DOHH2 (cell line): ENCODE measurements at regions not wholly inside any gene's neighbourhood (a gene's known extent, or its start where the extent isn't known, plus 50 kb on each side); places are given as distances from the start of the nearest gene placed in this dataset.

Experiments
- EZH2phosphoT487 ChIP-seq: fragments of 200-600 bp; sonication (generic); IDR thresholded peaks from 2 replicates; pipeline ENCODE4 v1.6.1; 2017; ENCODE audit warnings: borderline replicate concordance, mild to moderate bottlenecking, antibody characterized with exemption, low read length, moderate library complexity, mixed read lengths
- TF ChIP-seq, protein P1 (sequence below): fragments of 200-600 bp; sonication (generic); IDR thresholded peaks from one replicate; pipeline ENCODE4 v1.5.1; 2014; ENCODE audit warnings: antibody characterized with exemption, mild to moderate bottlenecking, low read depth, low read length; ENCODE audit not compliant: poor library complexity, severe bottlenecking

DNA sequence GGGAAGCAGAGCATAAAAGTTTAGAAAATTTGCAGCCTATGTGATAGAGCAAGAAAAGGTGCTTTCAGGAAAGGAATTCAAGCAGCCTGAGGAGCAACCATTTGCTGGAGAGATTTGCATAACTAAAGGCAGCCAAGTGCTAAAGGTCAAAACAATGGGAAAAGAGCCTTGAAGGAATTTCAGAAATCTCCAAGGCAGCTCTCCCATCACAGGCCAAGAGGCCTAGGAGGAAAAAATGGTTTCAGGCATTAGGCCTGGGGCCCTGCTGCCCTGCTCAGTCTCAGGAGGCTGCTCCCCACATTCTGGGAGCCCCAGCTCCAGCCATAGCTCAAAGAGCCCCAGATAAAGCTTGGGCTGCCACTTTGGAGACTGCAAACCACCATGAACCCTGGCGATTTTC is 95.9 kb upstream of the UNC5B start:
- TF ChIP-seq, protein P1, sequence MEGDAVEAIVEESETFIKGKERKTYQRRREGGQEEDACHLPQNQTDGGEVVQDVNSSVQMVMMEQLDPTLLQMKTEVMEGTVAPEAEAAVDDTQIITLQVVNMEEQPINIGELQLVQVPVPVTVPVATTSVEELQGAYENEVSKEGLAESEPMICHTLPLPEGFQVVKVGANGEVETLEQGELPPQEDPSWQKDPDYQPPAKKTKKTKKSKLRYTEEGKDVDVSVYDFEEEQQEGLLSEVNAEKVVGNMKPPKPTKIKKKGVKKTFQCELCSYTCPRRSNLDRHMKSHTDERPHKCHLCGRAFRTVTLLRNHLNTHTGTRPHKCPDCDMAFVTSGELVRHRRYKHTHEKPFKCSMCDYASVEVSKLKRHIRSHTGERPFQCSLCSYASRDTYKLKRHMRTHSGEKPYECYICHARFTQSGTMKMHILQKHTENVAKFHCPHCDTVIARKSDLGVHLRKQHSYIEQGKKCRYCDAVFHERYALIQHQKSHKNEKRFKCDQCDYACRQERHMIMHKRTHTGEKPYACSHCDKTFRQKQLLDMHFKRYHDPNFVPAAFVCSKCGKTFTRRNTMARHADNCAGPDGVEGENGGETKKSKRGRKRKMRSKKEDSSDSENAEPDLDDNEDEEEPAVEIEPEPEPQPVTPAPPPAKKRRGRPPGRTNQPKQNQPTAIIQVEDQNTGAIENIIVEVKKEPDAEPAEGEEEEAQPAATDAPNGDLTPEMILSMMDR, result no peak
- no peak for TF ChIP-seq EZH2phosphoT487
